Osteocyte (in vitro differentiated cells): ENCODE measurements at regions not wholly inside any gene's neighbourhood (a gene's known extent, or its start where the extent isn't known, plus 50 kb on each side); places are given as distances from the start of the nearest gene placed in this dataset.

ENCODE experiments used
- DNase-seq: peaks from one replicate; pipeline ENCODE4 v3.0.0; 2021; ENCODE audit warnings: mixed read lengths; ENCODE audit not compliant: unreplicated experiment; ENCODE audit errors: extremely low spot score
- H3K27ac Mint-ChIP-seq: one replicate; pipeline ENCODE4 v1.8.0; 2021; ENCODE audit warnings: mild to moderate bottlenecking, mixed read lengths; ENCODE audit not compliant: unreplicated experiment
- H3K27me3 Mint-ChIP-seq: one replicate; pipeline ENCODE4 v1.8.0; 2021; ENCODE audit warnings: mixed read lengths; ENCODE audit not compliant: unreplicated experiment
- H3K36me3 Mint-ChIP-seq: one replicate; pipeline ENCODE4 v1.8.0; 2021; ENCODE audit warnings: mixed read lengths; ENCODE audit not compliant: unreplicated experiment
- H3K4me1 Mint-ChIP-seq: one replicate; pipeline ENCODE4 v1.8.0; 2021; ENCODE audit warnings: mixed read lengths; ENCODE audit not compliant: unreplicated experiment
- H3K4me3 Mint-ChIP-seq: one replicate; pipeline ENCODE4 v1.8.0; 2021; ENCODE audit warnings: mild to moderate bottlenecking, moderate library complexity, mixed read lengths; ENCODE audit not compliant: unreplicated experiment
- H3K9me3 Mint-ChIP-seq: one replicate; pipeline ENCODE4 v1.8.0; 2021; ENCODE audit warnings: mixed read lengths; ENCODE audit not compliant: unreplicated experiment
- CTCF ChIP-seq: fragments of 200-600 bp; sonication (generic); IDR thresholded peaks from 2 replicates; pipeline ENCODE4 v1.5.0; 2021; ENCODE audit warnings: antibody characterized with exemption, mild to moderate bottlenecking, moderate library complexity

GRCh38 chr13:22227895-22228294 is 557.0 kb downstream of the FGF9 start:
- H3K9me3 Mint-ChIP-seq, result peaks cover 25% of the 10 kb centered on the region
- no peak for DNase-seq
- no peaks in the 10 kb centered on the region for H3K36me3 Mint-ChIP-seq
- no peak overlapping the region for H3K27ac Mint-ChIP-seq
- no peaks in the 10 kb centered on the region for H3K4me1 Mint-ChIP-seq
- H3K4me3 Mint-ChIP-seq, result no peak overlapping the region
- H3K27me3 Mint-ChIP-seq, result no peaks in the 10 kb centered on the region
- TF ChIP-seq CTCF, result no peak

- H3K9me3 Mint-ChIP-seq, result peaks cover 25% of the 10 kb centered on the region
- H3K36me3 Mint-ChIP-seq, result no peaks in the 10 kb centered on the region
- no peaks in the 10 kb centered on the region for H3K4me1 Mint-ChIP-seq
- H3K27ac Mint-ChIP-seq, result no peak overlapping the region
- DNase-seq, result no peak
- no peaks in the 10 kb centered on the region for H3K27me3 Mint-ChIP-seq
- no peak for TF ChIP-seq CTCF
- no peak overlapping the region for H3K4me3 Mint-ChIP-seq
Measured at GRCh38 chr13:22229916-22230315, 559.0 kb downstream of the FGF9 start.

GRCh38 chr13:22232186-22232585 is 561.3 kb downstream of the FGF9 start:
- Mint-ChIP-seq H3K4me1 (no peaks in the 10 kb centered on the region), H3K4me3 (no peak overlapping the region), H3K27ac (no peak overlapping the region), H3K9me3 (peaks cover 14% of the 10 kb centered on the region), H3K36me3 (no peaks in the 10 kb centered on the region), H3K27me3 (no peaks in the 10 kb centered on the region)
- no peak for TF ChIP-seq CTCF
- no peak for DNase-seq

DNA sequence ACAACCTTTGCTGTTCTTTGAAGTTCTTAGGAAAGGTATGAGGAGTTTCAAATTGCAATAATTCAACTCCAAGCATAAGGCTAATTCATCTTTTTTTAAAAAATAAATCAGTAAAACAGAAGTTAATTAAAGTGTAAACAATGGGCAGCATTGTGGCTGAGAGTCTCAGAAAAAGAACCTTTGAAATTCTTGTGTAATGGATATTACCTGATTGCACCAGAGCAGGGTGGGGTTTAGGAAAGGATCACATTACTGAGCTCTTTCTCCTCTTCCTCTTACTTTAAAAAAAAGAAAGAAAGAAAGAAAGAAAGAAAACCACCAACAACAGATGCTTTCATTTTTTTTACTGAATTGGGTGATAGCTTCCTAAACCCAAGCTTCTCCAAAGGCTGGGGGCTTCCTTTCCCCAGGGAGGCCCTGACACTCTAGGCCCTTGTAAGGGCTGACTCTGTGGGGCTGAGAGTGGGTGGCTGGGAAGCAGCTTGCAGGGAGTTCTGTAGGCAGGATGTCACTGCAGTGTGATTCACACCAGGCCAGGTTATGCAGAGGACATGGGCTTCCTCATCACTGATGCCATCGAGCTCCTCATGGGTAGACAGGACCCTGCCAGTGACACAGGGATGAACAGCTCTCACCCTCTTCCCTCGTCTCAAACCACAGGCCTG is 564.5 kb downstream of the FGF9 start:
- no peaks in the 10 kb centered on the region for H3K27me3 Mint-ChIP-seq
- no peaks in the 10 kb centered on the region for H3K4me1 Mint-ChIP-seq
- TF ChIP-seq CTCF, result no peak

DNA sequence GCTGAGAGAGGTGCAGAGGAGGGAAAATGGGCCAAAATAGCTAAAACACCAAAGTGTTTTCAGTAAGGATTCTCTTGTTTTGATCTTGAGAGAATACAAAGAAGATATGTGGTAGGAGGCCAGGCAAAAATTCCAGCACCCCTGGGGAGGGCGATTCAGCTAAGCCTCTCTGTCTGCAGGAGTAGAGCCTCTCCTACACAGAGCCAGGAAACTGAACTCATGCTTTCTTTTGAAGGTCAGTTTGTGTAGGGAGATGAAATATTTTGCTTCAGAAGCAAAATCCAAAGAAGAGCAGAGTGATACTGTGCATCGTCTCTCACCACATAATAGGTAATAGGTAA is 565.0 kb downstream of the FGF9 start:
- DNase-seq, result no peak
- Mint-ChIP-seq H3K27ac (no peak overlapping the region), H3K4me1 (no peaks in the 10 kb centered on the region), H3K4me3 (no peak overlapping the region), H3K27me3 (no peaks in the 10 kb centered on the region), H3K9me3 (peaks cover 8% of the 10 kb centered on the region), H3K36me3 (no peaks in the 10 kb centered on the region)
- TF ChIP-seq CTCF, result no peak

More for the DNA sequence above, 564.5 kb downstream of the FGF9 start:
- Mint-ChIP-seq H3K4me3 (no peak overlapping the region), H3K27ac (no peak overlapping the region), H3K9me3 (peaks cover 8% of the 10 kb centered on the region), H3K36me3 (no peaks in the 10 kb centered on the region)
- no peak for DNase-seq
